ENCODE measurements at regions not wholly inside any gene's neighbourhood (a gene's known extent, or its start where the extent isn't known, plus 50 kb on each side); places are given as distances from the start of the nearest gene placed in this dataset.

- no peak for TF ChIP-seq CTCF (IDR thresholded peaks at IDR 0.05)
- no peak for TF ChIP-seq POLR2A (IDR thresholded peaks at IDR 0.05)
These were observed 304.4 kb downstream of the MAN2A1 start for GRCh38 chr5:109994135-109994534.
